ENCODE measurements at regions not wholly inside any gene's neighbourhood (a gene's known extent, or its start where the extent isn't known, plus 50 kb on each side); places are given as distances from the start of the nearest gene placed in this dataset.

DNA sequence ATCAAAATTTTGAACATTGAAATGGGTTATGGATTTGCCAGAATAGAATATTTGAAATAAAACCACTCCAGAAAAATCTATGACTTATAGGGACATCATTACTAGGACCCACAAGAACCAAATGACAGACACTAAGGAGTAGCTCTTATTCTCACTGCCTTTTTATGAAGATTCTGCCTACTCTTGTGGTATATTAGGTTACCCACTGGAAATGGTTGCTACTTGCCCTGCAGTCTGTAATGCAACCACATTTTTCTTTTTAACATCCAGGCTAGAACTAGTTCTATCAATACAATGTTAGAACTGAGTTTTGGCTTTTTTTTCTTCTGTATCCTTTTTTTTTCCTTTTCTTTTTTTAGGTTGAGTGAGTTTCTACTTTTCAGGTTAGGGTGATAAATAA, 158.9 kb downstream of the PPP1R2C start:
- no peak overlapping the region for H3K4me3 ChIP-seq (replicated peaks; ENCODE audit: insufficient read depth, low read length)
- H3K27me3 ChIP-seq (ENCODE audit: insufficient read depth, poor library complexity, severe bottlenecking) = no peaks in the 10 kb centered on the region
- no peak for TF ChIP-seq GABPA (IDR thresholded peaks at IDR 0.05; ENCODE audit: low read depth)
- TF ChIP-seq POLR2AphosphoS5 (IDR thresholded peaks at IDR 0.05; ENCODE audit: low read depth) = no peak
- TF ChIP-seq, protein P1, sequence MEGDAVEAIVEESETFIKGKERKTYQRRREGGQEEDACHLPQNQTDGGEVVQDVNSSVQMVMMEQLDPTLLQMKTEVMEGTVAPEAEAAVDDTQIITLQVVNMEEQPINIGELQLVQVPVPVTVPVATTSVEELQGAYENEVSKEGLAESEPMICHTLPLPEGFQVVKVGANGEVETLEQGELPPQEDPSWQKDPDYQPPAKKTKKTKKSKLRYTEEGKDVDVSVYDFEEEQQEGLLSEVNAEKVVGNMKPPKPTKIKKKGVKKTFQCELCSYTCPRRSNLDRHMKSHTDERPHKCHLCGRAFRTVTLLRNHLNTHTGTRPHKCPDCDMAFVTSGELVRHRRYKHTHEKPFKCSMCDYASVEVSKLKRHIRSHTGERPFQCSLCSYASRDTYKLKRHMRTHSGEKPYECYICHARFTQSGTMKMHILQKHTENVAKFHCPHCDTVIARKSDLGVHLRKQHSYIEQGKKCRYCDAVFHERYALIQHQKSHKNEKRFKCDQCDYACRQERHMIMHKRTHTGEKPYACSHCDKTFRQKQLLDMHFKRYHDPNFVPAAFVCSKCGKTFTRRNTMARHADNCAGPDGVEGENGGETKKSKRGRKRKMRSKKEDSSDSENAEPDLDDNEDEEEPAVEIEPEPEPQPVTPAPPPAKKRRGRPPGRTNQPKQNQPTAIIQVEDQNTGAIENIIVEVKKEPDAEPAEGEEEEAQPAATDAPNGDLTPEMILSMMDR (IDR thresholded peaks at IDR 0.05; ENCODE audit: insufficient read depth, low read length) = no peak
- TF ChIP-seq, protein P2, sequence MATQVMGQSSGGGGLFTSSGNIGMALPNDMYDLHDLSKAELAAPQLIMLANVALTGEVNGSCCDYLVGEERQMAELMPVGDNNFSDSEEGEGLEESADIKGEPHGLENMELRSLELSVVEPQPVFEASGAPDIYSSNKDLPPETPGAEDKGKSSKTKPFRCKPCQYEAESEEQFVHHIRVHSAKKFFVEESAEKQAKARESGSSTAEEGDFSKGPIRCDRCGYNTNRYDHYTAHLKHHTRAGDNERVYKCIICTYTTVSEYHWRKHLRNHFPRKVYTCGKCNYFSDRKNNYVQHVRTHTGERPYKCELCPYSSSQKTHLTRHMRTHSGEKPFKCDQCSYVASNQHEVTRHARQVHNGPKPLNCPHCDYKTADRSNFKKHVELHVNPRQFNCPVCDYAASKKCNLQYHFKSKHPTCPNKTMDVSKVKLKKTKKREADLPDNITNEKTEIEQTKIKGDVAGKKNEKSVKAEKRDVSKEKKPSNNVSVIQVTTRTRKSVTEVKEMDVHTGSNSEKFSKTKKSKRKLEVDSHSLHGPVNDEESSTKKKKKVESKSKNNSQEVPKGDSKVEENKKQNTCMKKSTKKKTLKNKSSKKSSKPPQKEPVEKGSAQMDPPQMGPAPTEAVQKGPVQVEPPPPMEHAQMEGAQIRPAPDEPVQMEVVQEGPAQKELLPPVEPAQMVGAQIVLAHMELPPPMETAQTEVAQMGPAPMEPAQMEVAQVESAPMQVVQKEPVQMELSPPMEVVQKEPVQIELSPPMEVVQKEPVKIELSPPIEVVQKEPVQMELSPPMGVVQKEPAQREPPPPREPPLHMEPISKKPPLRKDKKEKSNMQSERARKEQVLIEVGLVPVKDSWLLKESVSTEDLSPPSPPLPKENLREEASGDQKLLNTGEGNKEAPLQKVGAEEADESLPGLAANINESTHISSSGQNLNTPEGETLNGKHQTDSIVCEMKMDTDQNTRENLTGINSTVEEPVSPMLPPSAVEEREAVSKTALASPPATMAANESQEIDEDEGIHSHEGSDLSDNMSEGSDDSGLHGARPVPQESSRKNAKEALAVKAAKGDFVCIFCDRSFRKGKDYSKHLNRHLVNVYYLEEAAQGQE (IDR thresholded peaks at IDR 0.05; ENCODE audit: insufficient replicate concordance, low read depth) = no peak
- no peak for TF ChIP-seq SPI1 (IDR thresholded peaks at IDR 0.05; ENCODE audit: borderline replicate concordance, low read depth)
- H3K27ac ChIP-seq (replicated peaks) = no peak overlapping the region
- no peak for DNase-seq (ENCODE audit: low read depth in 1 of 2, low spot score in 1 of 2)

DNA sequence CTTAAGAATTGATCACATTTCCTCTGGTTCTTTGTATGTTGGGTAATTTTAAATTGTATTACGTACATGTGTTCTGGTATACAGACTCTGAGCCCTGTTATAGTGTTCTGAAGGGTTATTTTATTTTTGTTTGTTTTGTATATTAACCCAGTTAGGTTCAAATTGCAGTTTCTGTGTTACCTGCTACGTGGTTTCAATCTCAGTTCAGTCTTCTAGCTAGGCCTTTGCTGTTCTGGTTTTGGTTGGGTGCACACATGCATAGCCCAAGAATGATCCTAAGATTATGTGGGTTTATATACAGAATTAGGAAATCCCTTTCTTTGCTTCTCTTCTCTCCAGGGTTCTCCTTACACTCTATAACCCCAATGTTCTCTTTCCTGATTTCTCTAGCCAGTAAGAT, 161.0 kb downstream of the PPP1R2C start:
- Histone ChIP-seq H3K4me3 (replicated peaks; ENCODE audit: insufficient read depth, low read length) (no peak overlapping the region), H3K27ac (replicated peaks) (no peak overlapping the region), H3K27me3 (ENCODE audit: insufficient read depth, poor library complexity, severe bottlenecking) (no peaks in the 10 kb centered on the region)
- DNase-seq (ENCODE audit: low read depth in 1 of 2, low spot score in 1 of 2) = no peak
- TF ChIP-seq GABPA (IDR thresholded peaks at IDR 0.05; ENCODE audit: low read depth) (no peak), POLR2AphosphoS5 (IDR thresholded peaks at IDR 0.05; ENCODE audit: low read depth) (no peak), SPI1 (IDR thresholded peaks at IDR 0.05; ENCODE audit: borderline replicate concordance, low read depth) (no peak)
- TF ChIP-seq, protein P2 (IDR thresholded peaks at IDR 0.05; ENCODE audit: insufficient replicate concordance, low read depth) = no peak
- TF ChIP-seq, protein P1 (IDR thresholded peaks at IDR 0.05; ENCODE audit: insufficient read depth, low read length) = no peak

DNA sequence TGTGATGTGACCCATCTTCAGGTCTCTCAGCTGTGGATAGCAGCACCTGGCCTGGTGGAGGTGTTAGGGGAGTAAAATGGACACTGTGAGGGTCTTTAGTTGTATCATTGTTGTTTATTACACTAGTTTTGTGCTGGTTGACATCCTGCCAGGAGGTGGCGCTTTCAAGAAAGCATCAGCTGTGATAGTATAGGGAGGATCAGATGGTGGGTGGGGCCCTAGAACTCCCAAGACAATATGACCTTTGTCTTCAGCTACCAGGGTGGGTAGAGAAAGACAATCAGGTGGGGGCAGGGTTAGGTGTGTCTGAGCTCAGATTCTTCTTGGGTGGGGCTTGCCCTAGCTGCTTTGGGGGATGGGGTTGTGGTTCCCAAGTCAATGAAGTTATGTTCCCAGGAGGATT, 162.8 kb downstream of the PPP1R2C start:
- TF ChIP-seq, protein P1 (IDR thresholded peaks at IDR 0.05; ENCODE audit: insufficient read depth, low read length) = no peak
- TF ChIP-seq, protein P2 (IDR thresholded peaks at IDR 0.05; ENCODE audit: insufficient replicate concordance, low read depth) = no peak
- TF ChIP-seq POLR2AphosphoS5 (IDR thresholded peaks at IDR 0.05; ENCODE audit: low read depth) = no peak
- no peak for TF ChIP-seq GABPA (IDR thresholded peaks at IDR 0.05; ENCODE audit: low read depth)
- TF ChIP-seq SPI1 (IDR thresholded peaks at IDR 0.05; ENCODE audit: borderline replicate concordance, low read depth) = no peak
- no peak overlapping the region for H3K27ac ChIP-seq (replicated peaks)
- DNase-seq (ENCODE audit: low read depth in 1 of 2, low spot score in 1 of 2) = peak in 1 of 2 experiments; percentile 13
- no peak overlapping the region for H3K4me3 ChIP-seq (replicated peaks; ENCODE audit: insufficient read depth, low read length)
- no peaks in the 10 kb centered on the region for H3K27me3 ChIP-seq (ENCODE audit: insufficient read depth, poor library complexity, severe bottlenecking)
